Left renal pelvis (tissue), 4 donors: ENCODE measurements at regions not wholly inside any gene's neighbourhood (a gene's known extent, or its start where the extent isn't known, plus 50 kb on each side); places are given as distances from the start of the nearest gene placed in this dataset.
"Not testable (repeated sequence)": the region's sequence is repeated elsewhere in the genome, so short reads cannot be mapped to it uniquely, and the experiment has no call there.

Experiments
- DNase-seq, 4 donors: peaks; one replicate each; pipeline ENCODE4 v3.0.0-alpha.2; 2013; ENCODE audit warnings: low read depth in 4 of 4, low spot score in 3 of 4

- DNase-seq: no peak
These were observed 1002.5 kb upstream of the LCORL start for GRCh38 chr4:19024047-19024446.

- no peak for DNase-seq
These were observed 1000.1 kb upstream of the LCORL start for GRCh38 chr4:19021617-19022016.

GRCh38 chr4:19016550-19016949 lies 995.0 kb upstream of the LCORL start:
- DNase-seq: not testable (repeated sequence)

- no peak for DNase-seq
These were observed 993.0 kb upstream of the LCORL start for GRCh38 chr4:19014594-19014993.

GRCh38 chr4:19010761-19011160 lies 989.2 kb upstream of the LCORL start:
- no peak for DNase-seq

GRCh38 chr4:19009881-19010280 lies 988.3 kb upstream of the LCORL start:
- no peak for DNase-seq

- no peak for DNase-seq
These were observed 983.7 kb upstream of the LCORL start for GRCh38 chr4:19005211-19005610.

GRCh38 chr4:19002170-19002569 lies 980.6 kb upstream of the LCORL start:
- DNase-seq: no peak

GRCh38 chr4:18999595-18999994 lies 978.0 kb upstream of the LCORL start:
- no peak for DNase-seq

- DNase-seq: no peak
These were observed 959.7 kb upstream of the LCORL start for GRCh38 chr4:18981234-18981615.

- no peak for DNase-seq
These were observed 959.1 kb upstream of the LCORL start for GRCh38 chr4:18980516-18981233.

- no peak for DNase-seq
These were observed 955.3 kb upstream of the LCORL start for GRCh38 chr4:18976884-18977283.

- no peak for DNase-seq
These were observed 954.6 kb upstream of the LCORL start for GRCh38 chr4:18975916-18976808.

- DNase-seq: no peak
These were observed 951.7 kb upstream of the LCORL start for GRCh38 chr4:18973296-18973695.

GRCh38 chr4:18961879-18962278 lies 940.3 kb upstream of the LCORL start:
- no peak for DNase-seq

- no peak for DNase-seq
These were observed 939.7 kb upstream of the LCORL start for GRCh38 chr4:18961266-18961665.

- no peak for DNase-seq
These were observed 936.2 kb upstream of the LCORL start for GRCh38 chr4:18957716-18958115.

- DNase-seq: no peak
These were observed 933.0 kb upstream of the LCORL start for GRCh38 chr4:18954538-18954937.

GRCh38 chr4:18953613-18954012 lies 932.1 kb upstream of the LCORL start:
- DNase-seq: no peak

GRCh38 chr4:18945464-18945863 lies 923.9 kb upstream of the LCORL start:
- no peak for DNase-seq

- DNase-seq: no peak
These were observed 921.3 kb upstream of the LCORL start for GRCh38 chr4:18942874-18943273.
